SK-N-SH treated with all-trans-retinoic acid at 6 μM for 48 hours (cell line): ENCODE measurements at regions not wholly inside any gene's neighbourhood (a gene's known extent, or its start where the extent isn't known, plus 50 kb on each side); places are given as distances from the start of the nearest gene placed in this dataset.

Experiments used
- ARNTL ChIP-seq: fragments of 450-650 bp; formaldehyde crosslinking; IDR thresholded peaks from 2 replicates; pipeline ENCODE4 v1.5.0; 2020; ENCODE audit warnings: low read depth, mild to moderate bottlenecking, moderate library complexity, borderline replicate concordance
- BACH2 ChIP-seq: fragments of 250-450 bp; sonication (Bioruptor Pico); IDR thresholded peaks from 2 replicates; pipeline ENCODE4 v1.9.0; 2021; ENCODE audit warnings: mild to moderate bottlenecking, borderline replicate concordance
- CREB5 ChIP-seq: fragments of 250-450 bp; sonication (Bioruptor Pico); IDR thresholded peaks from 2 replicates; pipeline ENCODE4 v1.5.1; 2020; ENCODE audit warnings: low read depth, mild to moderate bottlenecking, moderate library complexity
- ESRRG ChIP-seq: fragments of 250-450 bp; sonication (Bioruptor Pico); IDR thresholded peaks from 2 replicates; pipeline ENCODE4 v1.6.1; 2021; ENCODE audit warnings: mild to moderate bottlenecking
- OSR1 ChIP-seq: fragments of 250-450 bp; sonication (Bioruptor Pico); IDR thresholded peaks from 2 replicates; pipeline ENCODE4 v1.8.0; 2022; ENCODE audit warnings: moderate library complexity, mild to moderate bottlenecking, inconsistent platforms
- PATZ1 ChIP-seq: fragments of 250-450 bp; sonication (Bioruptor Pico); IDR thresholded peaks from 2 replicates; pipeline ENCODE4 v1.8.0; 2020; ENCODE audit warnings: mild to moderate bottlenecking, moderate library complexity, borderline replicate concordance
- POU6F1 ChIP-seq: fragments of 250-450 bp; sonication (Bioruptor Pico); IDR thresholded peaks from 2 replicates; pipeline ENCODE4 v1.8.0; 2021; ENCODE audit warnings: low read depth, mild to moderate bottlenecking, moderate library complexity, borderline replicate concordance
- RARB ChIP-seq: fragments of 250-450 bp; sonication (Bioruptor Pico); IDR thresholded peaks from 2 replicates; pipeline ENCODE4 v1.8.0; 2021; ENCODE audit warnings: mild to moderate bottlenecking, moderate library complexity
- SNAI2 ChIP-seq: fragments of 250-450 bp; sonication (Bioruptor Pico); IDR thresholded peaks from 2 replicates; pipeline ENCODE4 v1.5.0; 2020; ENCODE audit warnings: mild to moderate bottlenecking, moderate library complexity
- TOX ChIP-seq: fragments of 250-450 bp; sonication (Bioruptor Pico); IDR thresholded peaks from 2 replicates; pipeline ENCODE4 v1.8.0; 2021; ENCODE audit warnings: mild to moderate bottlenecking, moderate library complexity, borderline replicate concordance
- TSHZ2 ChIP-seq: fragments of 250-450 bp; sonication (Bioruptor Pico); IDR thresholded peaks from 2 replicates; pipeline ENCODE4 v1.5.0; 2020; ENCODE audit warnings: mild to moderate bottlenecking, moderate library complexity
- ZC3H10 ChIP-seq: fragments of 250-450 bp; sonication (Bioruptor Pico); IDR thresholded peaks from 2 replicates; pipeline ENCODE4 v1.5.1; 2021; ENCODE audit warnings: mild to moderate bottlenecking, moderate library complexity
- ZFP3 ChIP-seq: fragments of 250-450 bp; sonication (Bioruptor Pico); IDR thresholded peaks from 2 replicates; pipeline ENCODE4 v1.5.0; 2020; ENCODE audit warnings: mild to moderate bottlenecking, moderate library complexity
- ZFP30 ChIP-seq: fragments of 450-650 bp; formaldehyde crosslinking; IDR thresholded peaks from 2 replicates; pipeline ENCODE4 v1.5.0; 2022; ENCODE audit warnings: mild to moderate bottlenecking, moderate library complexity

GRCh38 chr20:62583424-62583920 lies 58.8 kb upstream of the SLCO4A1 start:
- TF ChIP-seq ZC3H10 (CRISPR knock-in tag) (no peak), TSHZ2 (CRISPR knock-in tag) (no peak), PATZ1 (CRISPR knock-in tag) (no peak), CREB5 (no peak), RARB (CRISPR knock-in tag) (no peak), ZFP30 (CRISPR knock-in tag) (no peak), SNAI2 (CRISPR knock-in tag) (no peak), TOX (no peak), OSR1 (CRISPR knock-in tag) (no peak), ZFP3 (CRISPR knock-in tag) (no peak), POU6F1 (CRISPR knock-in tag) (no peak), BACH2 (CRISPR knock-in tag) (no peak), ARNTL (CRISPR knock-in tag) (no peak), ESRRG (CRISPR knock-in tag) (no peak)
